SK-N-SH treated with all-trans-retinoic acid at 6 μM for 48 hours (cell line): ENCODE measurements at regions not wholly inside any gene's neighbourhood (a gene's known extent, or its start where the extent isn't known, plus 50 kb on each side); places are given as distances from the start of the nearest gene placed in this dataset.

Experiments
- ATAC-seq: fragments of 200-7000 bp; cut with Tn5 transposase; 3 replicates; pipeline ENCODE4 v1.9.1; 2020; ENCODE audit warnings: mild to moderate bottlenecking, moderate library complexity
- ARNTL ChIP-seq: fragments of 450-650 bp; formaldehyde crosslinking; IDR thresholded peaks from 2 replicates; pipeline ENCODE4 v1.5.0; 2020; ENCODE audit warnings: low read depth, mild to moderate bottlenecking, moderate library complexity, borderline replicate concordance
- BACH2 ChIP-seq: fragments of 250-450 bp; sonication (Bioruptor Pico); IDR thresholded peaks from 2 replicates; pipeline ENCODE4 v1.9.0; 2021; ENCODE audit warnings: mild to moderate bottlenecking, borderline replicate concordance
- CSDC2 ChIP-seq: fragments of 250-450 bp; sonication (Bioruptor Pico); IDR thresholded peaks from 2 replicates; pipeline ENCODE4 v1.5.0; 2020; ENCODE audit warnings: mild to moderate bottlenecking, moderate library complexity
- CSRNP3 ChIP-seq: fragments of 250-450 bp; sonication (Bioruptor Pico); IDR thresholded peaks from 2 replicates; pipeline ENCODE4 v1.5.1; 2021; ENCODE audit warnings: mild to moderate bottlenecking, moderate library complexity
- ESRRG ChIP-seq: fragments of 250-450 bp; sonication (Bioruptor Pico); IDR thresholded peaks from 2 replicates; pipeline ENCODE4 v1.6.1; 2021; ENCODE audit warnings: mild to moderate bottlenecking
- GLIS3 ChIP-seq: fragments of 250-450 bp; sonication (Bioruptor Pico); IDR thresholded peaks from 2 replicates; pipeline ENCODE4 v1.5.0; 2020; ENCODE audit warnings: mild to moderate bottlenecking, moderate library complexity
- ISL1 ChIP-seq: fragments of 250-450 bp; sonication (Bioruptor Pico); IDR thresholded peaks from 2 replicates; pipeline ENCODE4 v2.1.2; 2022; ENCODE audit warnings: mild to moderate bottlenecking, moderate library complexity
- OSR1 ChIP-seq: fragments of 250-450 bp; sonication (Bioruptor Pico); IDR thresholded peaks from 2 replicates; pipeline ENCODE4 v1.8.0; 2022; ENCODE audit warnings: moderate library complexity, mild to moderate bottlenecking, inconsistent platforms
- PATZ1 ChIP-seq: fragments of 250-450 bp; sonication (Bioruptor Pico); IDR thresholded peaks from 2 replicates; pipeline ENCODE4 v1.8.0; 2020; ENCODE audit warnings: mild to moderate bottlenecking, moderate library complexity, borderline replicate concordance
- PPARA ChIP-seq: fragments of 250-450 bp; sonication (Bioruptor Pico); IDR thresholded peaks from 2 replicates; pipeline ENCODE4 v1.5.0; 2020; ENCODE audit warnings: mild to moderate bottlenecking, borderline replicate concordance
- RARB ChIP-seq: fragments of 250-450 bp; sonication (Bioruptor Pico); IDR thresholded peaks from 2 replicates; pipeline ENCODE4 v1.8.0; 2021; ENCODE audit warnings: mild to moderate bottlenecking, moderate library complexity
- SNAI2 ChIP-seq: fragments of 250-450 bp; sonication (Bioruptor Pico); IDR thresholded peaks from 2 replicates; pipeline ENCODE4 v1.5.0; 2020; ENCODE audit warnings: mild to moderate bottlenecking, moderate library complexity
- TCF4 ChIP-seq: fragments of 250-450 bp; sonication (Bioruptor Pico); IDR thresholded peaks from 2 replicates; pipeline ENCODE4 v1.8.0; 2021; ENCODE audit warnings: mild to moderate bottlenecking, moderate library complexity, borderline replicate concordance
- TOX ChIP-seq: fragments of 250-450 bp; sonication (Bioruptor Pico); IDR thresholded peaks from 2 replicates; pipeline ENCODE4 v1.8.0; 2021; ENCODE audit warnings: mild to moderate bottlenecking, moderate library complexity, borderline replicate concordance
- ZC3H10 ChIP-seq: fragments of 250-450 bp; sonication (Bioruptor Pico); IDR thresholded peaks from 2 replicates; pipeline ENCODE4 v1.5.1; 2021; ENCODE audit warnings: mild to moderate bottlenecking, moderate library complexity
- ZFP3 ChIP-seq: fragments of 250-450 bp; sonication (Bioruptor Pico); IDR thresholded peaks from 2 replicates; pipeline ENCODE4 v1.5.0; 2020; ENCODE audit warnings: mild to moderate bottlenecking, moderate library complexity
- ZFP30 ChIP-seq: fragments of 450-650 bp; formaldehyde crosslinking; IDR thresholded peaks from 2 replicates; pipeline ENCODE4 v1.5.0; 2022; ENCODE audit warnings: mild to moderate bottlenecking, moderate library complexity
- ZNF565 ChIP-seq: fragments of 450-650 bp; formaldehyde crosslinking; conservative IDR thresholded peaks from 2 replicates; pipeline ENCODE4 v1.5.0; 2020; ENCODE audit warnings: low read depth, mild to moderate bottlenecking, moderate library complexity
- ZNF70 ChIP-seq: fragments of 450-650 bp; formaldehyde crosslinking; IDR thresholded peaks from 2 replicates; pipeline ENCODE4 v1.5.0; 2020; ENCODE audit warnings: mild to moderate bottlenecking, moderate library complexity
- ZNF8 ChIP-seq: fragments of 450-650 bp; formaldehyde crosslinking; IDR thresholded peaks from 2 replicates; pipeline ENCODE4 v1.5.0; 2020; ENCODE audit warnings: mild to moderate bottlenecking, moderate library complexity
- TF ChIP-seq, protein P1 (sequence below): fragments of 250-450 bp; sonication (Bioruptor Pico); IDR thresholded peaks from 2 replicates; pipeline ENCODE4 v1.5.0; 2020; ENCODE audit warnings: mild to moderate bottlenecking, moderate library complexity
- TF ChIP-seq, protein P2 (sequence below): fragments of 250-450 bp; sonication (Bioruptor Pico); IDR thresholded peaks from 2 replicates; pipeline ENCODE4 v1.5.1; 2020; ENCODE audit warnings: low read depth, mild to moderate bottlenecking, moderate library complexity
- TF ChIP-seq, protein P3 (sequence below): fragments of 250-450 bp; sonication (Bioruptor Pico); IDR thresholded peaks from 2 replicates; pipeline ENCODE4 v1.8.0; 2021; ENCODE audit warnings: low read depth, mild to moderate bottlenecking, moderate library complexity, borderline replicate concordance

DNA sequence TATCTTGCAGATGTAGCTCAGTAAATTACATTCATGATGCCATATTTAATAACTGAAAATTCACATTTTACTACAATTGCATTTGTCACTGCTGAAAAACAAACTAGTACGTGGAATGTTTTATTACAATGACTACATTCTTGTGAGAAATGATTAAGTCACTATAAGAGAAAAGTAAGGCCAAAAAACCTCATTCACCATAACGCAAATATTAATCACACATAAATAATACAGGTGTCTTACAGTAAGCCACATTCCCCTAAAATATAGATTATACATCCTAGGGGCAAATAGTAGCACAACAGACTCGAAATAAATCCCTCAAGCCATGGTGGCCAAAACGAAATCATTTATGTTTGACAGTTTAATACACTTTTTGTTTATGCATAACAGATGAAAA lies 460.6 kb downstream of the NR4A2 start:
- TF ChIP-seq ZFP30 (no peak), TCF4 (CRISPR knock-in tag) (no peak), CSRNP3 (no peak), PATZ1 (CRISPR knock-in tag) (no peak), ARNTL (no peak), ZNF565 (CRISPR knock-in tag) (no peak), ZNF70 (no peak), PPARA (no peak), SNAI2 (CRISPR knock-in tag) (no peak), BACH2 (CRISPR knock-in tag) (no peak), ESRRG (CRISPR knock-in tag) (no peak)
- TF ChIP-seq, protein P1, sequence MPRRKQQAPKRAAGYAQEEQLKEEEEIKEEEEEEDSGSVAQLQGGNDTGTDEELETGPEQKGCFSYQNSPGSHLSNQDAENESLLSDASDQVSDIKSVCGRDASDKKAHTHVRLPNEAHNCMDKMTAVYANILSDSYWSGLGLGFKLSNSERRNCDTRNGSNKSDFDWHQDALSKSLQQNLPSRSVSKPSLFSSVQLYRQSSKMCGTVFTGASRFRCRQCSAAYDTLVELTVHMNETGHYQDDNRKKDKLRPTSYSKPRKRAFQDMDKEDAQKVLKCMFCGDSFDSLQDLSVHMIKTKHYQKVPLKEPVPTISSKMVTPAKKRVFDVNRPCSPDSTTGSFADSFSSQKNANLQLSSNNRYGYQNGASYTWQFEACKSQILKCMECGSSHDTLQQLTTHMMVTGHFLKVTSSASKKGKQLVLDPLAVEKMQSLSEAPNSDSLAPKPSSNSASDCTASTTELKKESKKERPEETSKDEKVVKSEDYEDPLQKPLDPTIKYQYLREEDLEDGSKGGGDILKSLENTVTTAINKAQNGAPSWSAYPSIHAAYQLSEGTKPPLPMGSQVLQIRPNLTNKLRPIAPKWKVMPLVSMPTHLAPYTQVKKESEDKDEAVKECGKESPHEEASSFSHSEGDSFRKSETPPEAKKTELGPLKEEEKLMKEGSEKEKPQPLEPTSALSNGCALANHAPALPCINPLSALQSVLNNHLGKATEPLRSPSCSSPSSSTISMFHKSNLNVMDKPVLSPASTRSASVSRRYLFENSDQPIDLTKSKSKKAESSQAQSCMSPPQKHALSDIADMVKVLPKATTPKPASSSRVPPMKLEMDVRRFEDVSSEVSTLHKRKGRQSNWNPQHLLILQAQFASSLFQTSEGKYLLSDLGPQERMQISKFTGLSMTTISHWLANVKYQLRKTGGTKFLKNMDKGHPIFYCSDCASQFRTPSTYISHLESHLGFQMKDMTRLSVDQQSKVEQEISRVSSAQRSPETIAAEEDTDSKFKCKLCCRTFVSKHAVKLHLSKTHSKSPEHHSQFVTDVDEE (CRISPR knock-in tag): no peak
- TF ChIP-seq, protein P2, sequence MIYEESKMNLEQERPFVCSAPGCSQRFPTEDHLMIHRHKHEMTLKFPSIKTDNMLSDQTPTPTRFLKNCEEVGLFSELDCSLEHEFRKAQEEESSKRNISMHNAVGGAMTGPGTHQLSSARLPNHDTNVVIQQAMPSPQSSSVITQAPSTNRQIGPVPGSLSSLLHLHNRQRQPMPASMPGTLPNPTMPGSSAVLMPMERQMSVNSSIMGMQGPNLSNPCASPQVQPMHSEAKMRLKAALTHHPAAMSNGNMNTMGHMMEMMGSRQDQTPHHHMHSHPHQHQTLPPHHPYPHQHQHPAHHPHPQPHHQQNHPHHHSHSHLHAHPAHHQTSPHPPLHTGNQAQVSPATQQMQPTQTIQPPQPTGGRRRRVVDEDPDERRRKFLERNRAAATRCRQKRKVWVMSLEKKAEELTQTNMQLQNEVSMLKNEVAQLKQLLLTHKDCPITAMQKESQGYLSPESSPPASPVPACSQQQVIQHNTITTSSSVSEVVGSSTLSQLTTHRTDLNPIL (CRISPR knock-in tag): no peak
- ATAC-seq: no peak

- ATAC-seq: no peak
- TF ChIP-seq ZC3H10: no peak
- TF ChIP-seq ISL1 (CRISPR knock-in tag): no peak
- no peak for TF ChIP-seq RARB
- TF ChIP-seq TOX (CRISPR knock-in tag): no peak
- TF ChIP-seq ZNF565 (CRISPR knock-in tag): no peak
These were observed 465.0 kb downstream of the NR4A2 start for GRCh38 chr2:155867564-155867963.

GRCh38 chr2:155866477-155866876 lies 466.0 kb downstream of the NR4A2 start:
- TF ChIP-seq ZNF8 (CRISPR knock-in tag): no peak
- no peak for TF ChIP-seq ZNF70
- ATAC-seq: no peak

DNA sequence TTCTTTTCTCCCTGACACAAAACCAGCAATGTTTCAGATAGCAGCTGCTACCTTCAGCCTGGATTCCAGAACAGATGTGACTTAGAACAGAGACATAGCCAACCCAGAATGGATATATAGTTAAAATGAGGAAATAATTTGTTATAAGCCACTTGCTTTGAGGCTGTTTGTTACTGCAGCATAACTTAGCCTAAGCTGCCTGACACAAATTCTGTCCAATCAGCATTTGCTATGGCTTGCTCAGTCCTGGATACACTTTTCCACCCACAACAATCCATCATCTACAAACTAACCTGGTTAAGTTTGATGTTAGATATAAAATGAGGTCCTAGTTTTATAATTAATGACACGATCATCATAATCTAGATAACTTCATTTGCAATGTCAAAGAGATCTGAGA lies 480.4 kb downstream of the NR4A2 start:
- no peak for ATAC-seq
- TF ChIP-seq BACH2 (CRISPR knock-in tag): no peak
- TF ChIP-seq RARB: no peak
- TF ChIP-seq PATZ1 (CRISPR knock-in tag): no peak
- no peak for TF ChIP-seq CSRNP3
- TF ChIP-seq SNAI2 (CRISPR knock-in tag): no peak
- TF ChIP-seq TOX (CRISPR knock-in tag): no peak
- TF ChIP-seq ZNF8 (CRISPR knock-in tag): no peak
- no peak for TF ChIP-seq ARNTL
- no peak for TF ChIP-seq GLIS3 (CRISPR knock-in tag)
- TF ChIP-seq ZFP30: no peak
- TF ChIP-seq OSR1 (CRISPR knock-in tag): no peak
- TF ChIP-seq, protein P3, sequence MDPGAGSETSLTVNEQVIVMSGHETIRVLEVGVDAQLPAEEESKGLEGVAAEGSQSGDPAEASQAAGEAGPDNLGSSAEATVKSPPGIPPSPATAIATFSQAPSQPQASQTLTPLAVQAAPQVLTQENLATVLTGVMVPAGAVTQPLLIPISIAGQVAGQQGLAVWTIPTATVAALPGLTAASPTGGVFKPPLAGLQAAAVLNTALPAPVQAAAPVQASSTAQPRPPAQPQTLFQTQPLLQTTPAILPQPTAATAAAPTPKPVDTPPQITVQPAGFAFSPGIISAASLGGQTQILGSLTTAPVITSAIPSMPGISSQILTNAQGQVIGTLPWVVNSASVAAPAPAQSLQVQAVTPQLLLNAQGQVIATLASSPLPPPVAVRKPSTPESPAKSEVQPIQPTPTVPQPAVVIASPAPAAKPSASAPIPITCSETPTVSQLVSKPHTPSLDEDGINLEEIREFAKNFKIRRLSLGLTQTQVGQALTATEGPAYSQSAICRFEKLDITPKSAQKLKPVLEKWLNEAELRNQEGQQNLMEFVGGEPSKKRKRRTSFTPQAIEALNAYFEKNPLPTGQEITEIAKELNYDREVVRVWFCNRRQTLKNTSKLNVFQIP: no peak
- TF ChIP-seq CSDC2 (CRISPR knock-in tag): no peak
- TF ChIP-seq PPARA: no peak
- no peak for TF ChIP-seq ISL1 (CRISPR knock-in tag)
- TF ChIP-seq ZFP3 (CRISPR knock-in tag): no peak
